Stimulated activated CD8-positive, alpha-beta memory T cell treated with anti-CD3 and anti-CD28 coated beads, Interleukin-4, amount 100 ng/mL, for 24 hours (primary cell): ENCODE measurements at regions not wholly inside any gene's neighbourhood (a gene's known extent, or its start where the extent isn't known, plus 50 kb on each side); places are given as distances from the start of the nearest gene placed in this dataset.
"Not testable (repeated sequence)": the region's sequence is repeated elsewhere in the genome, so short reads cannot be mapped to it uniquely, and the experiment has no call there.

Experiments used
- DNase-seq: peaks from one replicate; pipeline ENCODE4 v3.0.0-alpha.2; 2020; ENCODE audit warnings: low read depth

DNA sequence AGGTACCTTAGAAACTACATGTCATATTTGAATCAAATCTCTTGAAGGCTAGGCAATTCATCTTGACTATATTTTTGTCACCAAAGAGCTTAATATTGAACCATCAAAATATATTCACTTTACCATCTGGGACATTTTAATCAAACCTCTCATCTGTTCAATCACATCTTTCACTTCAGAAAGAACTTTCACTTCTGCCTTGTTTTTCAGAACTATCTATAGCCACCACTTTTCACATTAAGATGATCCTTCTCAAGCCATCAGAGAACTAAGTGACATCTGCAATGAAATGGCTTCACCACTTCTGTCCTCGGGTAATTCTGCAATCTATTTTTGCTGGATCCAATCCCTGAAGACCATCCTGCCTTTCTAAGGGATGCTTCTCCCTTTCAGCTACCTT is 57.8 kb downstream of the OR2B2 start:
- no peak for DNase-seq

DNA sequence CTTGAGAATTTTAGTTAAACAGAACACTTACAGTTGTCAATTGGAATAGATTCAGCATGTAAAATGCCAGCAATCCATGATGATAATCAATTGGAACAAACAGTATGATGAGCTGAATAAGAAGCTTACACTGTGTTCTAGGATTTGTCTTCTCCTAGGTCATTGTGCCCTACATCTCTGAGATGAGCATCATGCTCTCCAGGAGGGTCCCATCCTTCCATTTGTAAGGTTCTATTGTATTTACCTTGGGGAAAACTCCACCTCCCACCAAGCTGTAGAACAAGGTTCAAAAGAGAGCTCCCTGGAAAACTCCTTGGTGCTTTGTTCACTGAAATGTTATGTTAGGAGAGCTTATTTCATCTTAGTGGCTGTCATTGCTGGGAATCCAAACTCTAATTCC is 60.8 kb downstream of the OR2B2 start:
- DNase-seq: no peak

DNA sequence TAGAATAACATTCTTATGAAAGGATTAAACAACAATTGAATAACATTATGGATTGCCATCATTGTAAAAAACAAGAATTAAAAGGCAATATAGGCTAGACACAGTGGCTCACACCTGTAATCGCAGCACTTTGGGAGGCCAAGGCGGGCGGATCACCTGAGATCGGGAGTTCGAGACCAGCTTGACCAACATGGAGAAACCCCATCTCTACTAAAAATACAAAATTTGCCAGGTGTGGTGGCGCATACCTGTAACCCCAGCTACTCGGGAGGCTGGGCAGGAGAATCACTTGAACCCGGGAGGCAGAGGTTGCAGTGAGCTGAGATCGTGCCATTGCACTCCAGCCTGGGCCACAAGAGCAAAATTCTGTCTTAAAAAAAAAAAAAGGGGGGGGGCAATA is 63.2 kb downstream of the OR2B2 start:
- DNase-seq: not testable (repeated sequence)

DNA sequence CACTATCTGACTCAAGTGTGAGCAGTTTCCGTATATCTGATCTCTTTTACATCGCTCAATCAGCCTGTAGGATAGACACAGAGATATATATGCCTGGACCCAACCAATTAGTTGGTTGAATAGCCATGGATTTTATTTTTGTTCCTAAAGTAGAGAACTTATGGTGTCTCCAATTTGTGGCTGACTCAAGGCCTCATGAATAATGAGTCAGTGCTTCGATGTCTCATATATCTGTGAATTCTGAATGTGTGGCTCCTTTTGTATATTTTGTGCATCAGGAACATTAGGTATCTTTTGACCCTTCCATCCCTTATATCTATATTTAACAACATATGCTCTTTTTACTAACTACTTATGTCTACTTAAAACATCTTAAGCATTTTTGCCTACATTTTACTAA is 64.5 kb downstream of the OR2B2 start:
- no peak for DNase-seq

DNA sequence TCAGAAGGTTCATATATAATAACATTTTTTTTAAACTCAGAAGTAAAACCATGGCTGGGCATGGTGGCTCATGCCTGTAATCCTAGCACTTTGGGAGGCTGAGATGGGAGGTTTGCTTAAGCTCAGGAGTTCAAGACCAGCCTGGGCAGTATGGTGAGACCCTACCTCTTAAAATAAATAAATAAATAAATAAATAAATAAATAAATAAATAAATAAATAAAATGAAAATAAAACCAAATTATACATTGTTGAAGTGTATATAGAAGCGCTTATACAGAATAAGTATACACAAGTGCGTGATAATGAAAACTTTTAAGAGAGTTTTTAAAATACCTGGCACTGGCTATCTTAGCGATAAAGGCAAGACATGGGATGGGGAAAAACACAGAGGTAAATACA is 71.6 kb downstream of the OR2B2 start:
- no peak for DNase-seq

DNA sequence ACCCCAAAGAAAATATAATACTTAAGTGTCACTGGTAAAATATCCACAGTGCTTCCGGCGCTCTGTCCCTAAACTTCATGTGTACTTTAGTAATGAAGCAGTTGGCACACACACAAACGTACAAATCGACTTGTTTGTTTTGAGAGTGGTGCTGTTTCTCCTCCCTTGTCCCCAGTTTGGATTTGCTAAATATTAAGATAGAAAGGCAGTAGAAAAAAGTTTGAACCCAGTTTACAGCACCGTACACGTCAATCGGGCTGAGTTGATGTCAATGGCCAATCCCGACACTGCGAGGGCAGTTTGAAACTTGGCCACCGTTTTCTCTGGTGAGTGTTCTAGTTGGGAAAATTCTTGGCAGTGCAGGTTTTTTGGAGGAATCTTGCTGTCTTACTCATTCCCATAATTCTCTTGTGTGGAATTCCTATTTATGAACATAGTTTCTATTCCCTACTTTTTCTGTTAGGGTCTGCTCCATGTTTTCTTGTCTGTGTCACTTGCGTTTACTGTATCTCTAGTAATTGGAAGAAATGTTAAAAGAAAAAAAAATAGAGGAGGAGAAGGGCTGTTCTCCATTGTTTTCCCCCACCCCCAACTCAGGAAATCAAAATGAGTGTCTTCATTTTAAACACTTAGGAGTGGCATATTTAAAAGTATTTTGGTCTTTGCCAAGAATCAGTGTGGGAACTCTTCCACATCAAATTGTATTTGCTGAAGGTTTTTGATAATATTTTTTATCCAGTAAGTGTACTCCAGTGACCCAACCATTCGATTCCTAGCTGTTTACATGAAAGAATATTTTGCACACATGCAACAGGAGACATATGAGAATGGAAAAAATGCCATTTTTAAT is 72.3 kb downstream of the OR2B2 start:
- DNase-seq: no peak

DNA sequence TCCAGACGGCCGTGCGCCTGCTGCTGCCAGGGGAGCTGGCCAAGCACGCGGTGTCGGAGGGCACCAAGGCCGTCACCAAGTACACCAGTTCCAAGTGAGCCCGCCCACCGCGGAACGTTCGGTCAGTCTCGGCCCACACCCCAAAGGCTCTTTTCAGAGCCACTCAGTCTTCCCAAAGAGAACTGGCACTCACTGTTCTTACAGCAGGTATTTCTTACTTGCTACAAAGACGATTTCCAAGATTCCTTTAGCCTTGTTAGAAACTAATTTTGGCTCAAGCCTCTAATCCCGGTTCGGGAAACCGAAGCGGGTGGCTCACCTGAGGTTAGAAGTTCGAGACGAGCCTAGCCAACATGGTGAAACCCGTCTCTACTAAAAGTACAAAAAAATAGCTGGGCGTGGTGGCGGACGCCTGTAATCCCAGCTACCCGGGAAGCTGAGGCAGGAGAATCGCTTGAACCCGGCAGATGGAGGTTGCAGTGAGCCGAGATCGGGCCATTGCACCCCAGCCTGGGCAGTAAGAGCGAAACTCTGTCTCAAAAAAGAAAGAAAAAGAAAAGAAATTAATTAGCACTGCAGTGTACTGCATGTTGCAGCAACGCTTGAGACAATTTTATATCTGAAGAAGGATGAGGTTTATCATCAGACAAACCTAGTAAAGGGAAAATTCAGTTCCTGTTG is 73.1 kb downstream of the OR2B2 start:
- no peak for DNase-seq

DNA sequence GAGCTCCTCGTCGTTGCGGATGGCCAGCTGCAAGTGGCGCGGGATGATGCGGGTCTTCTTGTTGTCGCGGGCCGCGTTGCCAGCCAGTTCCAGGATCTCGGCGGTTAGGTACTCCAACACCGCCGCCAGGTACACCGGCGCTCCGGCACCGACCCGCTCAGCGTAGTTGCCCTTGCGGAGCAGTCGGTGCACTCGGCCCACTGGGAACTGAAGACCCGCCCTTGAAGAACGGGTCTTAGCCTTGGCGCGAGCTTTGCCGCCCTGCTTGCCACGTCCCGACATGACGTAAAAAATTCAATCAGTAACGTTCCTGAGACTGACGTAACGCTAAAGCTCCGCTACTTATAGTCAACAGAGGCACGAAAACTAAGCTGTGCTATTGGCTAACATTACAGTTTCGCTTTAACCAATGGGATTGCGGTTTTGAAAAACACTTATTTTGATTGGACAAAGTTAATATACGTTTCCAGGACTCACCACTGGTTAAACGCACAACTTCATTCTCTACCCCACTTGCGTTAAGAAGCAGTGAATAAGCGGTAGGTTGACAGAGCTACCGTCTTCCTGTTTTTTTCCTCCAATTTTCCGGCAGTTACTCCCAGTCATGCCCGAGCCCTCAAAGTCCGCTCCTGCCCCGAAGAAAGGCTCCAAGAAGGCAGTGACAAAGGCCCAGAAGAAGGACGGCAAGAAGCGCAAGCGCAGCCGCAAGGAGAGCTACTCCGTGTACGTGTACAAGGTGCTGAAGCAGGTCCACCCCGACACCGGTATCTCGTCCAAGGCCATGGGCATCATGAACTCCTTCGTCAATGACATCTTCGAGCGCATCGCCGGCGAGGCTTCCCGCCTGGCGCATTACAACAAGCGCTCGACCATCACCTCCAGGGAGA is 73.9 kb downstream of the OR2B2 start:
- DNase-seq: peak; percentile 60

DNA sequence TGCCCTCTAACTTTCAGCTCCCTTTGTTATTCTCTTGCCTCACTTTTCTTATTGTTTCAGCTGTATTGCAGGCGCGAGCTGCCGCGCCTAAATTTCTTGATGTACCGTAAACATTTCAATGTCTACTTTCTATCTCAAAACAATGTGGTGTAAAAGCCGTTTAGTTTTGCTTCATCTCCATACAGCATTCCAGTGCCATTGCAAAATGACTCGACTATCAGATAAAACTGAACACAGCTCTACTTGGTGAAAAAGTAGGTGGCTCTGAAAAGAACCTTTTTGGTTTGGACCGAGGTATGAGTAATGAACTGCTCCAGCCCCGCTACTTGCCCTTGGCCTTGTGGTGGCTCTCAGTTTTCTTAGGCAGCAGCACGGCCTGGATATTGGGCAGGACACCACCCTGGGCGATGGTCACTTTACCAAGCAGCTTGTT is 74.6 kb downstream of the OR2B2 start:
- no peak for DNase-seq

DNA sequence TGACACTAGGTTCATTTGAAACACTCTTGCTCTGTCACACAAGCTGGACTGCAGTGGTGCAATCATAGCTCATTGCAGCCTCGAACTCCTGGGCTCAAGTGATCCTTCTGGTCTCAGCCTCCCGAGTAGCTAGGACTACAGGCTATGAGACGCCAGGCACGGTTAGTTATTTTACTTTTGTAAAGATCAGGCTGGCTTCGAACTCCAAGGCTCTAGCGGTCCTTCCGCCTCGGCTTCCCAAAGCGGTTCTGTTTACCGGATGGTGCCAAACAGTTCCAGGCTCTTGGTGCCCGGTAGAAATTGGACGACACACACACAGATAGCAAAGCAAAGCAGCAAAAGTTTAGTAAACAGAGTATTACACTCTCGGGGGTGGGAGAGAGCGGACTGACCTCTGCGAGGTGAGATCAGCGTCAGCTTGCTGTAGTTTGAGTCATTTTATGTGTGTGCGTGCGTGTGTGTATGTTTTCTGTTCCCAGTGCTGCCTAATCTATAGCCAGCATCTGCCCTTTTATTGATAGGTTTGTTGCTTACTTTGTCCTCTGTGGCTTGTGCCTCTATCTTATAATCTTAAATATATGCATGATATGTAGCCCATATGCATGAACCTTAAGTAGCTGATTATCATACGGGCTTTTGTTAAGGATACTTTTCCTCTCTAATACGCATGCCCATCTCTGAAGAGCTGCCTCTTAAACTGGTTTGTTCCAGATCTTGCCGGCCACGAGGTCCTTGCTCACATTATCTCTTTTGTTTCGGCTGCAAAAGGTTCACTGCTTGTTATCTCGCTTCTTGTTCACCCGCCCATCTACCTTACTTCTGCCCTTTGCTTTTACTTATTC is 75.2 kb downstream of the OR2B2 start:
- DNase-seq: no peak

DNA sequence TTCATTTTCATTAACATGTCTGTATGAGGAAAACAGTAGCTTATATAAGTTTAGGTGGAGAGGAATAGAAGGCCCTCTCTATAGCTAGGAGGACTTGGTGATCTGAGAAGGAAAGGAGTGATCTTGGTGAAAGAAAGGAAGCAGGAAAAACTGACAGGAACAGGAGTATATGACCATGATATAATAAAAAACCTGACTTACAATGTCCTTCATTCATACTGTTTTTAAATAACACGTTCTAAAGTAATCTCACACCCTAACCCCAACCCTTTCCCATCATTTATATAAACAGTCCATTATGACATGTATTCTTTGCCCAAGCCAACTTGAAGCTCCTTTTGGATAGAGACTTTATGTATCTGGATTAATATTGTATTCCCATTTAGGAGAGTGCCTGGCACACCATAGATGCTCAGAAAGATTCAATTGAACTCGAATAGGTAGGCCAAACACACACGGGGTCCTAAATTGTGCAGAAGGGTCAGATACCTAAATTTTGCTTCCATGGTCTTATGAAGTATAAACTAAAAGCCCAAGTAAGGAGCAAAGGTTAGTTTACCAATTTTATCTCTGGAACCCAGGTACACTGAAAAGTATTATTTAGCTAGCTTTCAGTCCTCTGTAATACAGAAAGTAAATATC is 75.9 kb downstream of the OR2B2 start:
- DNase-seq: no peak

DNA sequence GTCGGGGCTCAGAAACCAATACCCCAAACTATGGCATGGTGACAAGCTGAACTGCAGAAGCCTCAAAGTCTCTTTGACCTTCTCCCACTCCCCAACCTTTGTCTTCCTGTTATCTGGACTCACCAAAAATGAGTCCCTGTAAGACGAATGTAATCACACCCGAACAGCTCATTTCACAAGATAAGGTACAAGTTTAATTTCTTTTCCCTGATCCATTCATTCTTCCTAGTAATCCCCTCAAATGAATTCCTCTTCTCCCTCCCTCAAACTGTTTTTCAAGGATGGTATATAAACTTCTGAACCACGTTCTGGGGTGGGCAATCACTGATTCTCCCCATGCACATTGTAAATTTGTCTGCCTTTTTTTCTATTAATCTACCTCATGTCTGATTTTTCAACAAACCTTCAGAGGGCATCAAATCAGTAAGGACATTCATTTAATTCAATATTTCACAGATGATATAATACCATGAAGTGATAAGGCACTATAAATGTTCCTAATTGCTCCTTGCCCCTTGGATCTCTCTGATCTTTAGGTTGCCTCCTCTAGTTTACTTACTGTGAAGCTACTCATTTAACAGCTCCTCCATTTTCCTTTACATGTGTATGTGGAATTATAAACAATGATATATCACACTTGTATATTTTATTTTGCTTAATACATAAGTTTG is 77.2 kb downstream of the OR2B2 start:
- DNase-seq: no peak

DNA sequence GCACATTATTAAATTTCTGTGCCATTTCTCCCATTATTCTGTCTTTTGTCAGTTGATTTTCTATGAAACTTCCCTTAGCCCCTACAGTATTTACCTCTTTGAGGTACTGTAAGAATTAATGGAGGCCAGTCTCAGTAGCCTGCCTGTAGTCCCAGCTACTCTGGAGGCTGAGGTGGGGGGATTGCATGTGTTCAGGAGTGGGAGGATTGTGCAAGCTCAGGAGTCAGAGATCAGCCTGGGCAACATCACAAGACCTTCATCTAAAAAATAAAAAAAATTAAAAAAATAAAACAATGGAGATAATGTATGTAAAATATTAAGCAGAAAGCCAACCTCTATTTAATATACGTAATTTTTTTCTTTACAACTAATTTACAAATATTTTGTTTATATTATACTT is 77.8 kb downstream of the OR2B2 start:
- no peak for DNase-seq

DNA sequence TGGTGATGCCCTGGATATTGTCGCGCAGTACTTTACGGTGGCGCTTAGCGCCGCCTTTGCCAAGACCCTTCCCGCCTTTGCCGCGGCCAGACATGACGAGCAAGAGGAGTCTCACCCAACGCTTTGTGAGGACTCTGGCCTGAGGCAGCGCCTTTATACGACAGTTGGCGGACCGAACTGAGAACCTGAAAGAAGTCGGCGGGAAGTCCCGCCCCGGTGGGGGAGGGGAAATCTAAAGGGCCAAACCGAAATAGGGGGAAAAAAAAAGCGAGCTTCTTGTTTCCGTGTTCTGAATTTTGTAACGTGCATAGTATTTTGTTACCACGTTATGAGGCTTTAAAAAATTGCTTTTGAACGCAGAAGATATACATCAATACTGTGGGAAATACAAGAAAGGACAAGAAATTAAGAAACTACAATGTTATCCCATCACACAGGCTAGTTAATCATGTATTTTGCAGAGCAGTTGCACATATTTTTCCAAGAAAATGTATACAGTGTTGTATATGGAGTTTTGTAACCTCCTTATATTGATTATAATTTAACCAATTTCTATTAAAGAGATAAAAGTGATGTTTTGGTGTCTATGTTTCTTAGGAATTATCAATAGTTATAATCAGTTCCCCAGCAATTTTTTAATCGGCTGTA is 80.6 kb downstream of the OR2B2 start:
- DNase-seq: peak; percentile 68

DNA sequence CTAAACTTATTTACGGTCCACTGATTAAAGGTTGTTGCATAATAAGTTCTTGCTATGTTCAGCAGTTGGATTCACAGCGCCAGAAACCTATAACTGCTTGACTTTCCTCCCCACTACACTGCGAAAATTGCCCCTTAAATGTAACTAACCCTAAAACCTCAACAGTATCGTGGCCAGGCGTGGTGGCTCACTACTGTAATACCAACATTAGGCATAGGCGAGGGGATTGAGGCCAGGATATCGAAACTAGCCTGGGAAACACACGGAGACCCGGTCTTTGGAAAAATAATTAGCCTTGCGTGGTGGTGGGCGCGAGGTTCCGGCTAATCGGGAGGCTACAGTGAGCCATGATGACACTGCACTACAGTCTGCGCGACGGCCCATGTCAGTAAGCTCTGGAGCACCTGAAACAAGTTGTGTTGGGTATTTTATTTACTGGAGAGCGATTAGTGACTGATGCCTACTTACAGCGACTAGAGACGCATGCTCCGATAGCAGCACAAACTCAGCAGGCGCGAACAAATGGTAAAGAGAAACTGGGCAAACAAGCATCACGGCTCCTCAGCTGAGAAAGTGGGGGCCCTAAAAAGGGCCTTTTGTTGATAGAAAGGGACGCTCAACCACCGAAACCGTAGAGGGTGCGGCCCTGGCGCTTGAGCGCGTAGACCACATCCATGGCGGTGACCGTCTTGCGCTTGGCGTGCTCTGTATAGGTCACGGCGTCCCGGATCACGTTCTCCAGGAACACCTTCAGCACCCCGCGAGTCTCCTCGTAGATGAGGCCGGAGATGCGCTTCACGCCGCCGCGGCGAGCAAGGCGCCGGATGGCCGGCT is 81.4 kb downstream of the OR2B2 start:
- not testable (repeated sequence) for DNase-seq

DNA sequence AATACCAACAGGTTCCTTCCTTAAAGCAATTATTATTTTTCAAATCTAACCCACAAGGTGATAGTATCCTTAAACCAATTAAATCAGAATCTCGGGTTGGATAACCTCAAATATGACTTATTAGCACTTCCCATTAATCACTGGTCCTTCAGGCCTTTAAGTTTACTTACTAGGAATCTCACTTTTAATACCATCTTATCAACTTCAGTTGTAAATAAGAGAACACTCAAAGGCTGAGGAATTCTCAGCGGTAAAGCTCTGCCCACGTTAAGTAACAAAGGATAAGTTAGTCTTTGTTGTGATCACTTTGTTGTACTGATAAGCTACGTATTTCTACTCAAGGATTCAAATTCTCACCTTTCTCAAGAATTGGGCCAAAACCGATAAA is 82.0 kb downstream of the OR2B2 start:
- DNase-seq: no peak

DNA sequence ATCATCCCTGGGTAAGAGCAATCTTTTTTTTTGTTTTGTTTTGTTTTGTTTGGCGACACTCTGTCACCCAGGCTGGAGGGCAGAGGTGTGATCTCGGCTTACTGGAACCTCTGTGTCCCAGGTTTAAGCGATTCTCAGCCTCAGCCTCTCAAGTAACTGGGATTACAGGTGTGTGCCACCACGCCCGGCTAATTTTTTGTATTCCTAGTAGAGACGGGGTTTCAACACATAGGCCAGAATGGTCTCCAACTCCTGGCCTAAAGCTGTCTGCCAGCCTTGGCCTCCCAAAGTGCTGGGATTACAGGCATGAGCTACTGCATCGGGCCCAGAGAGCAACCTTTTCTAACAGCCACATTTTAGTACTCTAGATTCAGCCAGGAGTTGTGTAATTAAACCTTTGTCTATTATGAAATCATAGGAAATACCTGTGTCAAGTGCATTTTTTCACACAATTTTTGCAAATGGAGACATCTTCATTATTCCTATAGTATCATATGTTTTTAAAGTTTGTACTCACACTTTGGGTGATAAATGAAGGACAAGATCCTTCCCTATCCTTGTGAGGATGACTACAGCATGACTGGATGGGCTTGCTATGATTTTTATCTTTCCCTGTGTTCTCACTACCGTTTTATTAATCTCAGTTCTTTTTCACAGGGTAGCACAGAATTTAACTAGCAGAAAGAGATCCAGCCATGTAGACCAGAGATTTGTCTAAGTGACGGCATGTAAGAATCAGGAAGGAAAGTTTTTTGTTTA is 82.6 kb downstream of the OR2B2 start:
- no peak for DNase-seq

DNA sequence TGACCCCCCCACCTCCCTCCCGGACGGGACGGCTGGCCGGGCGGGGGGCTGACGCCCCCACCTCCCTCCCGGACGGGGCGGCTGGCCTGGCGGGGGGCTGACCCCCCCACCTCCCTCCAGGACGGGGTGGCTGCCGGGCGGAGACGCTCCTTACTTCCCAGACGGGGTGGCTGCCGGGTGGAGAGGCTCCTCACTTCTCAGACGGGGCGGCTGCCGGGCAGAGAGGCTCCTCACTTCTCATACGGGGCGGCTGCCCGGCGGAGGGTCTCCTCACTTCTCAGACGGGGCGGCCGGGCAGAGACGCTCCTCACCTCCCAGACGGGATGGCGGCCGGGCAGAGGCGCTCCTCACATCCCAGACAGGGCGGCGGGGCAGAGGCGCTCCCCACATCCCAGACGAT is 84.7 kb downstream of the OR2B2 start:
- DNase-seq: not testable (repeated sequence)
